Effector memory CD4-positive, alpha-beta T cell (primary cell): ENCODE measurements at regions not wholly inside any gene's neighbourhood (a gene's known extent, or its start where the extent isn't known, plus 50 kb on each side); places are given as distances from the start of the nearest gene placed in this dataset.

Experiments used
- DNase-seq, 3 donors: peaks; one replicate each; pipeline ENCODE4 v3.0.0-alpha.2; 2020
- H3K27ac ChIP-seq: 2 replicates; pipeline ENCODE4 v1.7.0; 2013; ENCODE audit warnings: mild to moderate bottlenecking, low read length, moderate library complexity; ENCODE audit not compliant: insufficient read depth, poor library complexity, severe bottlenecking
- H3K27me3 ChIP-seq: replicated peaks from 2 replicates; pipeline ENCODE4 v1.7.0; 2013; ENCODE audit warnings: mild to moderate bottlenecking, low read length; ENCODE audit not compliant: insufficient read depth, control insufficient read depth, poor library complexity, severe bottlenecking
- H3K36me3 ChIP-seq: 2 replicates; pipeline ENCODE4 v1.7.0; 2013; ENCODE audit warnings: mild to moderate bottlenecking, low read length, moderate library complexity; ENCODE audit not compliant: control insufficient read depth, insufficient read depth
- H3K4me1 ChIP-seq: 2 replicates; pipeline ENCODE4 v1.7.0; 2013; ENCODE audit warnings: low read length, mild to moderate bottlenecking; ENCODE audit not compliant: control insufficient read depth, insufficient read depth, poor library complexity, severe bottlenecking
- H3K4me3 ChIP-seq: 2 replicates; pipeline ENCODE4 v1.7.0; 2013; ENCODE audit warnings: low read length, low read depth, mild to moderate bottlenecking; ENCODE audit not compliant: insufficient read depth, poor library complexity, severe bottlenecking
- H3K9me3 ChIP-seq: 2 replicates; pipeline ENCODE4 v1.7.0; 2013; ENCODE audit warnings: mild to moderate bottlenecking, low read length, moderate library complexity; ENCODE audit not compliant: control insufficient read depth

GRCh38 chr3:174725303-174725702, 133.8 kb upstream of the NAALADL2 start:
- no peak for DNase-seq
- H3K27ac ChIP-seq: no peak overlapping the region
- no peak overlapping the region for H3K4me3 ChIP-seq
- H3K4me1 ChIP-seq: no peaks in the 10 kb centered on the region
- no peaks in the 10 kb centered on the region for H3K27me3 ChIP-seq
- H3K9me3 ChIP-seq: no peaks in the 10 kb centered on the region
- H3K36me3 ChIP-seq: no peaks in the 10 kb centered on the region

- Histone ChIP-seq H3K27me3 (no peaks in the 10 kb centered on the region), H3K4me1 (no peaks in the 10 kb centered on the region), H3K36me3 (no peaks in the 10 kb centered on the region), H3K27ac (no peak overlapping the region), H3K4me3 (no peak overlapping the region), H3K9me3 (no peaks in the 10 kb centered on the region)
- no peak for DNase-seq
These were observed 121.2 kb upstream of the NAALADL2 start for GRCh38 chr3:174737966-174738365.

GRCh38 chr3:174749143-174749542, 110.0 kb upstream of the NAALADL2 start:
- no peaks in the 10 kb centered on the region for H3K36me3 ChIP-seq
- no peak overlapping the region for H3K4me3 ChIP-seq
- H3K4me1 ChIP-seq: no peaks in the 10 kb centered on the region
- H3K27ac ChIP-seq: no peak overlapping the region
- H3K9me3 ChIP-seq: no peaks in the 10 kb centered on the region
- no peaks in the 10 kb centered on the region for H3K27me3 ChIP-seq
- no peak for DNase-seq

GRCh38 chr3:174755833-174756829, 103.0 kb upstream of the NAALADL2 start:
- Histone ChIP-seq H3K27me3 (no peaks in the 10 kb centered on the region), H3K4me3 (no peak overlapping the region), H3K4me1 (no peaks in the 10 kb centered on the region), H3K9me3 (no peaks in the 10 kb centered on the region), H3K36me3 (no peaks in the 10 kb centered on the region), H3K27ac (no peak overlapping the region)
- DNase-seq: no peak

- Histone ChIP-seq H3K36me3 (no peaks in the 10 kb centered on the region), H3K27me3 (no peaks in the 10 kb centered on the region), H3K9me3 (no peaks in the 10 kb centered on the region), H3K4me3 (no peak overlapping the region), H3K4me1 (no peaks in the 10 kb centered on the region), H3K27ac (no peak overlapping the region)
- no peak for DNase-seq
These were observed 100.2 kb upstream of the NAALADL2 start for GRCh38 chr3:174758943-174759342.

GRCh38 chr3:174767406-174767805, 91.7 kb upstream of the NAALADL2 start:
- DNase-seq: no peak
- no peaks in the 10 kb centered on the region for H3K9me3 ChIP-seq
- H3K27ac ChIP-seq: no peak overlapping the region
- H3K36me3 ChIP-seq: no peaks in the 10 kb centered on the region
- H3K4me1 ChIP-seq: no peaks in the 10 kb centered on the region
- no peak overlapping the region for H3K4me3 ChIP-seq
- H3K27me3 ChIP-seq: no peaks in the 10 kb centered on the region

GRCh38 chr3:174767853-174768382, 91.2 kb upstream of the NAALADL2 start:
- Histone ChIP-seq H3K4me3 (no peak overlapping the region), H3K27me3 (no peaks in the 10 kb centered on the region), H3K9me3 (no peaks in the 10 kb centered on the region), H3K36me3 (no peaks in the 10 kb centered on the region), H3K4me1 (no peaks in the 10 kb centered on the region), H3K27ac (no peak overlapping the region)
- DNase-seq: no peak

GRCh38 chr3:174769171-174769570, 90.0 kb upstream of the NAALADL2 start:
- Histone ChIP-seq H3K27ac (no peak overlapping the region), H3K36me3 (no peaks in the 10 kb centered on the region), H3K27me3 (no peaks in the 10 kb centered on the region), H3K9me3 (no peaks in the 10 kb centered on the region), H3K4me3 (no peak overlapping the region), H3K4me1 (no peaks in the 10 kb centered on the region)
- no peak for DNase-seq

GRCh38 chr3:174775603-174776002, 83.5 kb upstream of the NAALADL2 start:
- no peak overlapping the region for H3K27ac ChIP-seq

GRCh38 chr3:174776123-174776522, 83.0 kb upstream of the NAALADL2 start:
- Histone ChIP-seq H3K36me3 (no peaks in the 10 kb centered on the region), H3K4me3 (no peak overlapping the region), H3K9me3 (no peaks in the 10 kb centered on the region), H3K4me1 (no peaks in the 10 kb centered on the region), H3K27ac (no peak overlapping the region), H3K27me3 (no peaks in the 10 kb centered on the region)
- no peak for DNase-seq

More at GRCh38 chr3:174775603-174776002, 83.5 kb upstream of the NAALADL2 start:
- H3K9me3 ChIP-seq: no peaks in the 10 kb centered on the region
- H3K36me3 ChIP-seq: no peaks in the 10 kb centered on the region
- no peak for DNase-seq
- no peaks in the 10 kb centered on the region for H3K27me3 ChIP-seq
- no peak overlapping the region for H3K4me3 ChIP-seq
- no peaks in the 10 kb centered on the region for H3K4me1 ChIP-seq
